GM12878 (cell line): ENCODE measurements at regions not wholly inside any gene's neighbourhood (a gene's known extent, or its start where the extent isn't known, plus 50 kb on each side); places are given as distances from the start of the nearest gene placed in this dataset.
A peak's percentile ranks its signal among the peaks of the same experiment; 100 is the strongest.

ENCODE experiments used
- ASH2L ChIP-seq: fragments of 300-600, 200-600 bp; sonication (generic); IDR thresholded peaks from 2 replicates; pipeline ENCODE4 v1.6.1; 2017; ENCODE audit warnings: low read depth, mild to moderate bottlenecking, borderline replicate concordance
- ATF7 ChIP-seq: fragments of 450-650 bp; IDR thresholded peaks from 2 replicates; pipeline ENCODE4 v1.6.1; 2016; ENCODE audit warnings: low read depth, mild to moderate bottlenecking
- BACH1 ChIP-seq: fragments of 450-650 bp; IDR thresholded peaks from 2 replicates; pipeline ENCODE4 v1.6.1; 2017; ENCODE audit warnings: mild to moderate bottlenecking, borderline replicate concordance
- CHD2 ChIP-seq: IDR thresholded peaks from 2 replicates; pipeline ENCODE4 v1.6.1; 2011; ENCODE audit warnings: low read depth, low read length, improper control_type of control experiment, borderline replicate concordance
- CHD4 ChIP-seq: fragments of 200-600 bp; sonication (generic); IDR thresholded peaks from 2 replicates; pipeline ENCODE4 v1.6.1; 2016; ENCODE audit warnings: mild to moderate bottlenecking
- DPF2 ChIP-seq: fragments of 450-650 bp; IDR thresholded peaks from 2 replicates; pipeline ENCODE4 v1.6.1; 2017; ENCODE audit warnings: mild to moderate bottlenecking
- E2F8 ChIP-seq: fragments of 450-650 bp; IDR thresholded peaks from 2 replicates; pipeline ENCODE4 v1.6.1; 2018; ENCODE audit warnings: mild to moderate bottlenecking, low read depth, moderate library complexity; ENCODE audit not compliant: partially characterized antibody
- EED ChIP-seq: sonication (generic); IDR thresholded peaks from 2 replicates; pipeline ENCODE4 v1.6.1; 2016; ENCODE audit warnings: antibody characterized with exemption, low read depth
- EGR1 ChIP-seq, 2 experiments: IDR thresholded peaks; 1 replicate in 1 of 2; 2 replicates in 1 of 2; pipeline ENCODE4 v1.6.1; 2011 to 2012; ENCODE audit warnings: low read depth in 2 of 2, low read length in 2 of 2, borderline replicate concordance in 1 of 2, mild to moderate bottlenecking in 1 of 2, moderate library complexity in 1 of 2
- HCFC1 ChIP-seq: fragments of 150-350 bp; IDR thresholded peaks from 2 replicates; pipeline ENCODE4 v1.6.1; 2014; ENCODE audit warnings: low read length
- HDGF ChIP-seq: fragments of 450-650 bp; IDR thresholded peaks from 2 replicates; pipeline ENCODE4 v1.6.1; 2016; ENCODE audit warnings: antibody characterized with exemption
- KLF5 ChIP-seq: fragments of 450-650 bp; IDR thresholded peaks from 2 replicates; pipeline ENCODE4 v1.6.1; 2014; ENCODE audit warnings: mild to moderate bottlenecking; ENCODE audit not compliant: partially characterized antibody
- MEF2A ChIP-seq: IDR thresholded peaks from 2 replicates; pipeline ENCODE4 v1.6.1; 2011; ENCODE audit warnings: low read depth, mild to moderate bottlenecking, low read length, moderate library complexity; ENCODE audit not compliant: insufficient read depth
- MLLT1 ChIP-seq: fragments of 450-650 bp; IDR thresholded peaks from 2 replicates; pipeline ENCODE4 v1.6.1; 2016; ENCODE audit warnings: mild to moderate bottlenecking
- MYB ChIP-seq: fragments of 150-350 bp; IDR thresholded peaks from 2 replicates; pipeline ENCODE4 v1.6.1; 2014; ENCODE audit warnings: mild to moderate bottlenecking, low read depth, low read length, borderline replicate concordance
- NR2C2 ChIP-seq: IDR thresholded peaks from 2 replicates; pipeline ENCODE4 v1.6.1; 2011; ENCODE audit warnings: borderline replicate concordance, low read depth; ENCODE audit not compliant: control insufficient read depth, insufficient read length
- NR2F1 ChIP-seq: fragments of 450-650 bp; conservative IDR thresholded peaks from 2 replicates; pipeline ENCODE4 v1.6.1; 2017; ENCODE audit warnings: mild to moderate bottlenecking
- POLR2A ChIP-seq: IDR thresholded peaks from 2 replicates; pipeline ENCODE4 v1.6.1; 2011; ENCODE audit warnings: low read depth, mild to moderate bottlenecking, low read length
- POLR2AphosphoS5 ChIP-seq: IDR thresholded peaks from 2 replicates; pipeline ENCODE4 v1.6.1; 2011; ENCODE audit warnings: mild to moderate bottlenecking, low read length, inconsistent platforms
- RB1 ChIP-seq: fragments of 450-650 bp; formaldehyde crosslinking; IDR thresholded peaks from 2 replicates; pipeline ENCODE4 v1.6.1; 2017; ENCODE audit warnings: mild to moderate bottlenecking, borderline replicate concordance
- TAF1 ChIP-seq: IDR thresholded peaks from 2 replicates; pipeline ENCODE4 v1.6.1; 2011; ENCODE audit warnings: mild to moderate bottlenecking, low read depth, low read length, borderline replicate concordance
- ZNF217 ChIP-seq: fragments of 450-650 bp; IDR thresholded peaks from 2 replicates; pipeline ENCODE4 v1.6.1; 2017; ENCODE audit warnings: antibody characterized with exemption, mild to moderate bottlenecking
- ZNF622 ChIP-seq: fragments of 450-650 bp; IDR thresholded peaks from 2 replicates; pipeline ENCODE4 v1.6.1; 2017; ENCODE audit warnings: mild to moderate bottlenecking, inconsistent platforms
- ZSCAN29 ChIP-seq: fragments of 450-650 bp; IDR thresholded peaks from 2 replicates; pipeline ENCODE4 v1.6.1; 2017; ENCODE audit warnings: mild to moderate bottlenecking, moderate library complexity
- TF ChIP-seq, protein P1 (sequence below): IDR thresholded peaks from 2 replicates; pipeline ENCODE4 v1.6.1; 2011; ENCODE audit warnings: low read depth, mild to moderate bottlenecking, low read length, moderate library complexity, borderline replicate concordance; ENCODE audit errors: extremely low read depth
- TF ChIP-seq, protein P2 (sequence below): fragments of 450-650 bp; IDR thresholded peaks from 2 replicates; pipeline ENCODE4 v1.6.1; 2014; ENCODE audit warnings: mild to moderate bottlenecking

DNA sequence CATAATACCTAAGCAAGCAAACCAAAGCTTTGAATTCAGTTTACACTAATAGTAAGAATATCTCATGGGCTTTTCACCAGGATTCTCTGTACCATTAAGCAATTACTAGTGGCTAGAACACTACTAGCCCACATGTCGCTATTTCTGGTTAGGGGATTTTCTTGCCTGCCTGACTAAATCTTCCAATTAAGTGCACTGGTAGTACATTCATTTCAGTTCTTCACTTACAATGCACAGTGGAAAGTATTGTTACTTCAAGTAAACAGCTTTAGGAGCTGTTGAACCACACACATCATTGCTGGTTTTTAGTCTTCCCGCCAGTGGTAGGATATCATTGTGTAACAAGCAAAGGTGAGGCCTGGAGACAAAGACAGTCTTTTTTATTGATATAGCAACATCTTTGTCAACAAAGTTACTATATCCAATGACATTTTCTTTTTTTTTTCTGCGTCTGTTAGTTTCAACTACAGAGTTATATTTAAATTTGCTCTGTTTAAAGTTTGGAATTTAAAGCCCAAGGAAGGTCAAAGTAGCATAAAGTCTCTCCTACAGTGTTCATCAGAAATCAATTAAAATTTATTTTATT, 826.8 kb upstream of the NR2F2 start (continued):
- peak; percentile 78; the same call in 1 of the 2 replicates for TF ChIP-seq MEF2A
- TF ChIP-seq POLR2AphosphoS5 = no peak
- no peak for TF ChIP-seq NR2C2
- TF ChIP-seq EED = no peak
- 0 out of 2 replicates have a peak, but pooled peaks have one; percentile 67 for TF ChIP-seq ZSCAN29
- TF ChIP-seq NR2F1 = peak; percentile 75; the same call in 1 of the 2 replicates
- peak; percentile 95 for TF ChIP-seq ZNF217
- peak; percentile 88 for TF ChIP-seq ATF7
- TF ChIP-seq ZNF622 = no peak
- no peak for TF ChIP-seq ASH2L
- peak; percentile 71 for TF ChIP-seq MYB
- TF ChIP-seq POLR2A = no peak
- TF ChIP-seq, protein P1, sequence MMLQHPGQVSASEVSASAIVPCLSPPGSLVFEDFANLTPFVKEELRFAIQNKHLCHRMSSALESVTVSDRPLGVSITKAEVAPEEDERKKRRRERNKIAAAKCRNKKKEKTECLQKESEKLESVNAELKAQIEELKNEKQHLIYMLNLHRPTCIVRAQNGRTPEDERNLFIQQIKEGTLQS = no peak
- TF ChIP-seq, protein P2, sequence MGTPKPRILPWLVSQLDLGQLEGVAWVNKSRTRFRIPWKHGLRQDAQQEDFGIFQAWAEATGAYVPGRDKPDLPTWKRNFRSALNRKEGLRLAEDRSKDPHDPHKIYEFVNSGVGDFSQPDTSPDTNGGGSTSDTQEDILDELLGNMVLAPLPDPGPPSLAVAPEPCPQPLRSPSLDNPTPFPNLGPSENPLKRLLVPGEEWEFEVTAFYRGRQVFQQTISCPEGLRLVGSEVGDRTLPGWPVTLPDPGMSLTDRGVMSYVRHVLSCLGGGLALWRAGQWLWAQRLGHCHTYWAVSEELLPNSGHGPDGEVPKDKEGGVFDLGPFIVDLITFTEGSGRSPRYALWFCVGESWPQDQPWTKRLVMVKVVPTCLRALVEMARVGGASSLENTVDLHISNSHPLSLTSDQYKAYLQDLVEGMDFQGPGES = no peak
- no peak for TF ChIP-seq HDGF
- TF ChIP-seq MLLT1 = peak; percentile 83
- no peak for TF ChIP-seq CHD4
- TF ChIP-seq CHD2 = peak; percentile 72; the same call in 1 of the 2 replicates
- peak; percentile 97 for TF ChIP-seq DPF2
- peak; percentile 95; the same call in 1 of the 2 replicates for TF ChIP-seq BACH1
- TF ChIP-seq KLF5 = peak; percentile 74
- TF ChIP-seq E2F8 = peak; percentile 82
- TF ChIP-seq TAF1 = no peak
- no peak for TF ChIP-seq EGR1 (IDR thresholded peaks at IDR 0.05; ENCODE audit: borderline replicate concordance in 1 of 2, low read depth in 2 of 2, low read length in 2 of 2)
- TF ChIP-seq RB1 = 0 out of 2 replicates have a peak, but pooled peaks have one; percentile 64
- no peak for TF ChIP-seq HCFC1
